ENCODE measurements at regions not wholly inside any gene's neighbourhood (a gene's known extent, or its start where the extent isn't known, plus 50 kb on each side); places are given as distances from the start of the nearest gene placed in this dataset.

- no peak overlapping the region for H4K5ac ChIP-seq (ENCODE audit: insufficient read length, low read depth, low read length)
- no peak overlapping the region for H4K8ac ChIP-seq (replicated peaks; ENCODE audit: insufficient read length, low read depth, low read length)
- no peak overlapping the region for H4K91ac ChIP-seq (ENCODE audit: insufficient read length, low read depth, low read length)
- no peaks in the 10 kb centered on the region for H3K79me1 ChIP-seq (ENCODE audit: insufficient read depth, low read depth, low read length, poor library complexity, severe bottlenecking)
- no peak overlapping the region for H2BK120ac ChIP-seq (ENCODE audit: low read depth, low read length, poor library complexity, severe bottlenecking)
- no peak overlapping the region for H3K4me3 Mint-ChIP-seq
- no peak overlapping the region for H2BK12ac ChIP-seq (ENCODE audit: insufficient read length, low read depth, low read length)
- H3K14ac ChIP-seq (ENCODE audit: insufficient read depth, low read length), result no peak overlapping the region
- H3K27me3 ChIP-seq (ENCODE audit: insufficient read depth, low read length), result no peaks in the 10 kb centered on the region
- H3T11ph ChIP-seq (ENCODE audit: low read length), result no peak overlapping the region
- H2BK5ac ChIP-seq (ENCODE audit: insufficient read length, low read length), result no peak overlapping the region
- no peaks in the 10 kb centered on the region for H3K23me2 ChIP-seq (ENCODE audit: insufficient read length, low read depth, low read length, poor library complexity, severe bottlenecking)
- no peak overlapping the region for H3K56ac ChIP-seq (ENCODE audit: insufficient read length, low read depth, low read length)
- DNase-seq, result no peak
- no peaks in the 10 kb centered on the region for H4K20me1 ChIP-seq (ENCODE audit: control insufficient read depth, insufficient read depth, insufficient read length)
- H3K9ac ChIP-seq (ENCODE audit: extremely low read depth, insufficient read length, low read length), result no peak overlapping the region
- H2AK5ac ChIP-seq (ENCODE audit: insufficient read length, low read length), result no peak overlapping the region
- H2BK20ac ChIP-seq (ENCODE audit: low read depth, low read length, poor library complexity, severe bottlenecking), result no peak overlapping the region
- H3K27ac ChIP-seq (ENCODE audit: insufficient read length, low read depth, low read length), result no peak overlapping the region
- peaks cover 2 to 5% (median 3%) of the 10 kb centered on the region in 3 experiments; a peak in 4 of 7 replicates for H3K36me3 Mint-ChIP-seq (ENCODE audit: insufficient read depth in 1 of 3, low read depth in 3 of 3)
- H3K27me3 Mint-ChIP-seq (ENCODE audit: low read depth), result no peaks in the 10 kb centered on the region
- no peaks in the 10 kb centered on the region for H3K79me2 ChIP-seq (ENCODE audit: insufficient read depth, low read length)
- peaks cover 4 to 6% of the 10 kb centered on the region in 2 experiments; a peak in 4 of 5 replicates for H3K9me3 Mint-ChIP-seq
- no peak overlapping the region for H2BK15ac ChIP-seq (ENCODE audit: low read depth, low read length)
- TF ChIP-seq CTCF (conservative IDR thresholded peaks at IDR 0.05), result no peak
- H3K9me3 ChIP-seq (ENCODE audit: control insufficient read depth, low read depth, low read length), result no peaks in the 10 kb centered on the region
- no peak overlapping the region for H2AFZ ChIP-seq (ENCODE audit: low read length)
- no peak overlapping the region for H3K27ac Mint-ChIP-seq
- H3K4me1 Mint-ChIP-seq, result peaks cover 5% of the 10 kb centered on the region in 2 experiments
- no peak overlapping the region for H3K4me2 ChIP-seq (ENCODE audit: insufficient read depth, insufficient read length, low read length)
- H3K23ac ChIP-seq (ENCODE audit: insufficient read length, low read depth, low read length), result no peak overlapping the region
- H3K18ac ChIP-seq (ENCODE audit: insufficient read length, low read depth, low read length), result no peak overlapping the region
- no peaks in the 10 kb centered on the region for H3K4me1 ChIP-seq (ENCODE audit: insufficient read depth, low read length)
- H3K4ac ChIP-seq (ENCODE audit: low read depth, low read length), result no peak overlapping the region
- no CpG with 5 or more reads among the region's 2 CpGs for WGBS (ENCODE audit: extremely low coverage, insufficient read length, low lambda C conversion rate)
Observed at GRCh38 chr5:162888268-162888667, 549.1 kb upstream of the CCNG1 start.
